ENCODE measurements at regions not wholly inside any gene's neighbourhood (a gene's known extent, or its start where the extent isn't known, plus 50 kb on each side); places are given as distances from the start of the nearest gene placed in this dataset.
"Not testable (repeated sequence)": the region's sequence is repeated elsewhere in the genome, so short reads cannot be mapped to it uniquely, and the experiment has no call there.

DNA sequence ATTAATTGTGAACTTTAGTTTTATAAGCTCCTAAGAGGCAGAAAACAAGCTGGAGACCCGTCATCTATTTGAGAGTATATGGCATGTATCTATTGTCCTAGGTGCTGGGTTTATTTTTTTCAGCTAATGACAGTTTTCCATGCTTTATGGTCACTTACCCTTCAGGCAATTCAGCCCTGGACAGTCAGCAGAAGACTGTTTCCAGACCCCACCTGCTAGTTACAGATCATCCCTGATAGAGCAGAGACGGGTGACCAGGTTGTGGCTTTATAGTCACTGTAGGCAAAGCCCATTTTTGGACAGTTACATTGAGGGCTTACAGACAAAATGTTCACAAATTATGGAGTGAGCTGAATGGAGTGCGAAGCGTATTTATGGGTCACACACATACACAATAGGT lies 1227.5 kb downstream of the FOXD4L5 start:
- intact Hi-C loops (cut with micrococcal nuclease; ENCODE audit: unreplicated experiment) (no loop called here), in situ Hi-C loops (cut with HindIII; ENCODE audit: low pct_unique_long_range_greater_than_20kb, low sequenced_read_pairs) (no loop called here)
- ATAC-seq (no peak), DNase-seq (ENCODE audit: low read depth, low spot score) (no peak)
- no peaks in the 10 kb centered on the region for H3K27me3 ChIP-seq (ENCODE audit: control insufficient read depth, insufficient read depth, low read length)
- ChIA-PET CTCF (no interaction called here), POLR2A (no interaction called here)
- BruUV-seq (replicated peaks): no TSS peak
- no peak overlapping the region for H3K27ac ChIP-seq (ENCODE audit: low read length)
- H3K4me3 ChIP-seq (ENCODE audit: low read depth in 2 of 2, low read length in 2 of 2): no peak overlapping the region
- no peaks in the 10 kb centered on the region for H3K36me3 ChIP-seq (ENCODE audit: control insufficient read depth, insufficient read depth, low read length)
- H3K4me1 ChIP-seq (ENCODE audit: control insufficient read depth, insufficient read depth, low read length): no peaks in the 10 kb centered on the region
- TF ChIP-seq POLR2AphosphoS5 (IDR thresholded peaks at IDR 0.05; ENCODE audit: low read depth, low read length): no peak
- TF ChIP-seq SIN3A (IDR thresholded peaks at IDR 0.05; ENCODE audit: borderline replicate concordance, insufficient read depth, low read depth, low read length): no peak
- TF ChIP-seq, protein P1, sequence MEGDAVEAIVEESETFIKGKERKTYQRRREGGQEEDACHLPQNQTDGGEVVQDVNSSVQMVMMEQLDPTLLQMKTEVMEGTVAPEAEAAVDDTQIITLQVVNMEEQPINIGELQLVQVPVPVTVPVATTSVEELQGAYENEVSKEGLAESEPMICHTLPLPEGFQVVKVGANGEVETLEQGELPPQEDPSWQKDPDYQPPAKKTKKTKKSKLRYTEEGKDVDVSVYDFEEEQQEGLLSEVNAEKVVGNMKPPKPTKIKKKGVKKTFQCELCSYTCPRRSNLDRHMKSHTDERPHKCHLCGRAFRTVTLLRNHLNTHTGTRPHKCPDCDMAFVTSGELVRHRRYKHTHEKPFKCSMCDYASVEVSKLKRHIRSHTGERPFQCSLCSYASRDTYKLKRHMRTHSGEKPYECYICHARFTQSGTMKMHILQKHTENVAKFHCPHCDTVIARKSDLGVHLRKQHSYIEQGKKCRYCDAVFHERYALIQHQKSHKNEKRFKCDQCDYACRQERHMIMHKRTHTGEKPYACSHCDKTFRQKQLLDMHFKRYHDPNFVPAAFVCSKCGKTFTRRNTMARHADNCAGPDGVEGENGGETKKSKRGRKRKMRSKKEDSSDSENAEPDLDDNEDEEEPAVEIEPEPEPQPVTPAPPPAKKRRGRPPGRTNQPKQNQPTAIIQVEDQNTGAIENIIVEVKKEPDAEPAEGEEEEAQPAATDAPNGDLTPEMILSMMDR (IDR thresholded peaks at IDR 0.05): no peak
- TF ChIP-seq, protein P2, sequence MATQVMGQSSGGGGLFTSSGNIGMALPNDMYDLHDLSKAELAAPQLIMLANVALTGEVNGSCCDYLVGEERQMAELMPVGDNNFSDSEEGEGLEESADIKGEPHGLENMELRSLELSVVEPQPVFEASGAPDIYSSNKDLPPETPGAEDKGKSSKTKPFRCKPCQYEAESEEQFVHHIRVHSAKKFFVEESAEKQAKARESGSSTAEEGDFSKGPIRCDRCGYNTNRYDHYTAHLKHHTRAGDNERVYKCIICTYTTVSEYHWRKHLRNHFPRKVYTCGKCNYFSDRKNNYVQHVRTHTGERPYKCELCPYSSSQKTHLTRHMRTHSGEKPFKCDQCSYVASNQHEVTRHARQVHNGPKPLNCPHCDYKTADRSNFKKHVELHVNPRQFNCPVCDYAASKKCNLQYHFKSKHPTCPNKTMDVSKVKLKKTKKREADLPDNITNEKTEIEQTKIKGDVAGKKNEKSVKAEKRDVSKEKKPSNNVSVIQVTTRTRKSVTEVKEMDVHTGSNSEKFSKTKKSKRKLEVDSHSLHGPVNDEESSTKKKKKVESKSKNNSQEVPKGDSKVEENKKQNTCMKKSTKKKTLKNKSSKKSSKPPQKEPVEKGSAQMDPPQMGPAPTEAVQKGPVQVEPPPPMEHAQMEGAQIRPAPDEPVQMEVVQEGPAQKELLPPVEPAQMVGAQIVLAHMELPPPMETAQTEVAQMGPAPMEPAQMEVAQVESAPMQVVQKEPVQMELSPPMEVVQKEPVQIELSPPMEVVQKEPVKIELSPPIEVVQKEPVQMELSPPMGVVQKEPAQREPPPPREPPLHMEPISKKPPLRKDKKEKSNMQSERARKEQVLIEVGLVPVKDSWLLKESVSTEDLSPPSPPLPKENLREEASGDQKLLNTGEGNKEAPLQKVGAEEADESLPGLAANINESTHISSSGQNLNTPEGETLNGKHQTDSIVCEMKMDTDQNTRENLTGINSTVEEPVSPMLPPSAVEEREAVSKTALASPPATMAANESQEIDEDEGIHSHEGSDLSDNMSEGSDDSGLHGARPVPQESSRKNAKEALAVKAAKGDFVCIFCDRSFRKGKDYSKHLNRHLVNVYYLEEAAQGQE (IDR thresholded peaks at IDR 0.05; ENCODE audit: insufficient read depth in 1 of 2, low read depth in 2 of 2, low read length in 1 of 2): no peak
- no peak for TF ChIP-seq TCF7L2 (IDR thresholded peaks at IDR 0.05; ENCODE audit: low read depth, low read length)
- H3K9me3 ChIP-seq (ENCODE audit: control insufficient read depth, insufficient read depth, low read depth, low read length): no peaks in the 10 kb centered on the region

- H3K27me3 ChIP-seq (ENCODE audit: control insufficient read depth, insufficient read depth, low read length); CTCF ChIA-PET; H3K36me3 ChIP-seq (ENCODE audit: control insufficient read depth, insufficient read depth, low read length); H3K4me1 ChIP-seq (ENCODE audit: control insufficient read depth, insufficient read depth, low read length); H3K4me3 ChIP-seq (ENCODE audit: low read depth in 2 of 2, low read length in 2 of 2); intact Hi-C loops (cut with micrococcal nuclease; ENCODE audit: unreplicated experiment); in situ Hi-C loops (cut with HindIII; ENCODE audit: low pct_unique_long_range_greater_than_20kb, low sequenced_read_pairs); ATAC-seq; BruUV-seq (replicated peaks); H3K9me3 ChIP-seq (ENCODE audit: control insufficient read depth, insufficient read depth, low read depth, low read length); POLR2A ChIA-PET; H3K27ac ChIP-seq (ENCODE audit: low read length); DNase-seq (ENCODE audit: low read depth, low spot score): not testable (repeated sequence)
These were observed 1256.1 kb downstream of the FOXD4L5 start for GRCh38 chr9:64028925-64029324.

- H3K36me3 ChIP-seq (ENCODE audit: control insufficient read depth, insufficient read depth, low read length); H3K9me3 ChIP-seq (ENCODE audit: control insufficient read depth, insufficient read depth, low read depth, low read length); H3K27ac ChIP-seq (ENCODE audit: low read length); H3K27me3 ChIP-seq (ENCODE audit: control insufficient read depth, insufficient read depth, low read length); ATAC-seq; in situ Hi-C loops (cut with HindIII; ENCODE audit: low pct_unique_long_range_greater_than_20kb, low sequenced_read_pairs); BruUV-seq (replicated peaks); intact Hi-C loops (cut with micrococcal nuclease; ENCODE audit: unreplicated experiment); H3K4me3 ChIP-seq (ENCODE audit: low read depth in 2 of 2, low read length in 2 of 2); H3K4me1 ChIP-seq (ENCODE audit: control insufficient read depth, insufficient read depth, low read length); DNase-seq (ENCODE audit: low read depth, low spot score); POLR2A ChIA-PET; CTCF ChIA-PET: not testable (repeated sequence)
These were observed 1264.1 kb downstream of the FOXD4L5 start for GRCh38 chr9:64020696-64021491.

DNA sequence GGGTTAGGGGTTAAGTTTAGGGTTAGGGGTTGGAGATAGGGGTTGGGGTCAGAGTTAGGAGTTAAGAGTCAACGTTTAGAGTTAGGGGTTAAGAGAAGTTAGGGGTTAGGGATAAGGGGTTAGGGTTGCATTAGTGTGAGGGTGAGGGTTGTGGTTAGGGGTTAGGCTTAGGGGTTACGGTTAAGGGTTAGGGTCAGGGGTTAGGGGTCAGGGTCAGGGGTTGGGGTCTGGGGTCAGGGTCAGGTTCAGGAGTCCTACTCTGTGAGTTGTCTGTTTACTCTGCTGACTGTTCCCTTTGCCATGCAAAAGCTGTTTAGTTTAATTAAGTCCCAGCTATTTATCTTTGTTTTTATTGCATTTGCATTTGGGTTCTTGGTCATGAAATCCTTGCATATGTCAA lies 1267.3 kb downstream of the FOXD4L5 start:
- DNase-seq (ENCODE audit: low read depth, low spot score): not testable (repeated sequence)

DNA sequence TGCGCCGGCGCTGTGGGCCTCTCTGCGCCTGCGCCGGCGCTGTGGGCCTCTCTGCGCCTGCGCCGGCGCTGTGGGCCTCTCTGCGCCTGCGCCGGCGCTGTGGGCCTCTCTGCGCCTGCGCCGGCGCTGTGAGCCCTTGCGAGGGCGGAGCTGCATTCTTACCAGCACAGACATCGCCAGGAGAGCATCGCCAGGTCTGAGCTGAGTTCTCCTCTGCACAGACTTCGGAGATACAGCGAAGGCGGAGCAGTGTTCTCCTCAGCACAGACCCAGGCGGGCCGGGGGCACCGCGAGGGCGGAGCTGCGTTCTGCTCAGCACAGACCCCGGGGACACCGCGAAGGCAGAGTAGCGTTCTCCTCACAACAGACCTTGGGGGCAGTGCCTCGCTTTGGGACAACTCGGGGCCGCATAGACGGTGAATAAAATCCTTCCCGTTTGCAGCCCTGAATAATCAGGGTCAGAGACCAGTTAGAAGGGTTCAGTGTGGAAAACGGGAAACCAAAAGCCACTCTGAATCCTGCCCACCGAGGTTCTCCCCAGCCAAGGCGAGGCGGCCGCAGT lies 1268.1 kb downstream of the FOXD4L5 start:
- H3K9me3 ChIP-seq (ENCODE audit: control insufficient read depth, insufficient read depth, low read depth, low read length); BruUV-seq (replicated peaks); H3K27ac ChIP-seq (ENCODE audit: low read length); H3K4me1 ChIP-seq (ENCODE audit: control insufficient read depth, insufficient read depth, low read length); intact Hi-C loops (cut with micrococcal nuclease; ENCODE audit: unreplicated experiment); in situ Hi-C loops (cut with HindIII; ENCODE audit: low pct_unique_long_range_greater_than_20kb, low sequenced_read_pairs); H3K27me3 ChIP-seq (ENCODE audit: control insufficient read depth, insufficient read depth, low read length); DNase-seq (ENCODE audit: low read depth, low spot score); CTCF ChIA-PET; H3K36me3 ChIP-seq (ENCODE audit: control insufficient read depth, insufficient read depth, low read length); POLR2A ChIA-PET; ATAC-seq: not testable (repeated sequence)
- peak overlapping the region in 1 of 2 experiments; percentile 32; a peak in 1 of 4 replicates for H3K4me3 ChIP-seq (ENCODE audit: low read depth in 2 of 2, low read length in 2 of 2)

More for the DNA sequence above, 1267.3 kb downstream of the FOXD4L5 start:
- H3K9me3 ChIP-seq (ENCODE audit: control insufficient read depth, insufficient read depth, low read depth, low read length); in situ Hi-C loops (cut with HindIII; ENCODE audit: low pct_unique_long_range_greater_than_20kb, low sequenced_read_pairs); H3K4me1 ChIP-seq (ENCODE audit: control insufficient read depth, insufficient read depth, low read length); H3K27ac ChIP-seq (ENCODE audit: low read length); intact Hi-C loops (cut with micrococcal nuclease; ENCODE audit: unreplicated experiment); ATAC-seq; CTCF ChIA-PET; POLR2A ChIA-PET; H3K36me3 ChIP-seq (ENCODE audit: control insufficient read depth, insufficient read depth, low read length); BruUV-seq (replicated peaks); H3K27me3 ChIP-seq (ENCODE audit: control insufficient read depth, insufficient read depth, low read length); H3K4me3 ChIP-seq (ENCODE audit: low read depth in 2 of 2, low read length in 2 of 2): not testable (repeated sequence)
